HG03097 (cell line): ENCODE measurements at regions not wholly inside any gene's neighbourhood (a gene's known extent, or its start where the extent isn't known, plus 50 kb on each side); places are given as distances from the start of the nearest gene placed in this dataset.

Experiments used
- ATAC-seq: cut with Tn5 transposase; IDR thresholded peaks from one replicate; pipeline ENCODE4 v1.9.1; 2021; ENCODE audit not compliant: unreplicated experiment, low FRiP score

- no peak for ATAC-seq
These were observed 334.3 kb upstream of the ADAMTS5 start for GRCh38 chr21:27301220-27301619.

DNA sequence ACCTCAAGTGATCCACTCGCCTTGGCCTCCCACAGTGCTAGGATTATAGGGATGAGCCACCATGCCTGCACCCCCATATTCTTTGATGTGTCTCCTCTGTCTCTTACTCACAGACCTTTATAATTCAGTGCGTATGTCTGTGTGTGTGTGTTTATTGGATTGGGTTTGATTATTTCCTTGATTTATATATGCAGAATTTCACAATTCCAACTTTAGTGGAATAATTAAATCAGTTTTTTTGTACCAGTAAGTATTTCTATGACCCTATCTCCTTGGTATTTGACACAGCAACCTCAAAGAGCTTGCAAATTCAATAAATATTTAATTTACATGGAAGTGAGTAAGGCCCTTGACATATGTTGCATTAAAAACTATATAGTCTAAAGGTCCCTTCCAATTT, 333.9 kb upstream of the ADAMTS5 start:
- ATAC-seq: no peak

DNA sequence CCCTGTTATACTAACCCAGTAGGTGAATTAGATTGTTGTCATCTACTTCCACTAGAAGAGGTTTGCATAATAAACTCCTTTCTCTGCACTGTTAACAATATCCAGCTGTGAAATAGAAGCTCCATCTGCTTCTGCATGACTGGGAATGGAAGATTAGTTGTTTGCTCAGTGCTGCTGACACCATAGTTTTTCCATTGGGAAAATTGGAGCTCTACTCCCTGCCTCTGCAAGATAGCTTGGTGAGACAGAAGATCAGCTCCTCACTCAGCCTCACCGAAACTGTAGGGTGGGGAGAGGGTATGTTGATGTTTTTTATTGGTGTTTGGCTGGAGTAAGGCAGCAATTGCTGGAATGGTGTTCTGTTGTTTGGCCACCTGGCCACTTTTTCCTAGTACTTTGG, 331.6 kb upstream of the ADAMTS5 start:
- no peak for ATAC-seq

DNA sequence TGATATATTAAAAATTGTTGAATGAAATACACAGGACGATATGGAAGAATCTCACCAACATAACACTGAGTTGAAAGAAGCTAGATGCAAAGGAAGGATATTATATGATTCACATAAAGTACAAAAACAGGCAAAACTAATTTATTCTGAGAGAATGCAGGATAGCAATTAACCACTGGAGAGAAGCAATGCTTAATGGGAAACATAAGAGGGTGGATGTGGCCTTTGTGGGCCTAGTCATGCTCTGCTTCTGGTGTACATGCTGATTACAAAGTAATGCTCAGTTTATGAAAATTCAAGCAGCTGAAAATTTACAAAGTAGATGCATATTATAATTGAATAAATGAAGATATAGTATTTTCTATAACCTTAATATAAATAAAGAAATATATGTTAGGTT, 326.4 kb upstream of the ADAMTS5 start:
- no peak for ATAC-seq

GRCh38 chr21:27292783-27293182, 325.9 kb upstream of the ADAMTS5 start:
- no peak for ATAC-seq

DNA sequence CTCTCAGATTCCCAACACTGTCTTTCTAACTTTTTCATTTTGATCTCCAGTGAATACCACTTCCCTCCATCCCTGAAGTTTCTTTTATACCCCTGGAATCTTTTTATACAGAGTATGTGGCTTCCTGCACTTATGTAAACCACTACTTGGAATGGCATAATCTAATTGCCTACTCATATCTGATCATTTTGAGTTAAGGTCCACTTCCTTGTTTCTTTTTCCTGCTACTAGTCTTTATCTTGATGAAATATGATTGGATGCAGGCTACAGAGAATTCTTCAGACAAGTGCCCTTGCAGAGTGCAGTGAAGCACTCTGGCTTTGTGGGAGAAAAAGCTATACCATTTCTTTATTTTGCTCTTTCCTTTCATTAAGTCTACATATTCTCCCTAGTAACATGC, 325.3 kb upstream of the ADAMTS5 start:
- ATAC-seq: no peak

- ATAC-seq: no peak
These were observed 324.1 kb upstream of the ADAMTS5 start for GRCh38 chr21:27291006-27291405.

DNA sequence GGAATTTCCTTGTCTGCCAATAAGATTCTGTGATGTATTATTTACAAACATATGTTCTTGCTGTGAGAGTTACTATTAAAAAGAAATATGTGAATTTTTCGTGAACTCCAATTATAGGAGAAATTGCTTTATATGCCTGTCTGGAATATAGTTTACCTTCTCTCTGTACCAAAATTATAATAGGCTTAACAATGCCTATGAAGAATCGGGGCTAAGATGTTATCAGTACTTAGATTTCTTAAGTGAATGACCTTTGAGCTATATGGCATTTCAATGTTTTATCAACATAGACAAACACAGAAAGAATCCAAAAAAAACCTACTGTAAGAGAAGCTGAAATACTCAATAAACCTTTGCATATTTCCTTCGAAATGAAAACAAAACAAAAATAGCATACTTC, 323.1 kb upstream of the ADAMTS5 start:
- no peak for ATAC-seq

- no peak for ATAC-seq
These were observed 319.9 kb upstream of the ADAMTS5 start for GRCh38 chr21:27286760-27287159.

DNA sequence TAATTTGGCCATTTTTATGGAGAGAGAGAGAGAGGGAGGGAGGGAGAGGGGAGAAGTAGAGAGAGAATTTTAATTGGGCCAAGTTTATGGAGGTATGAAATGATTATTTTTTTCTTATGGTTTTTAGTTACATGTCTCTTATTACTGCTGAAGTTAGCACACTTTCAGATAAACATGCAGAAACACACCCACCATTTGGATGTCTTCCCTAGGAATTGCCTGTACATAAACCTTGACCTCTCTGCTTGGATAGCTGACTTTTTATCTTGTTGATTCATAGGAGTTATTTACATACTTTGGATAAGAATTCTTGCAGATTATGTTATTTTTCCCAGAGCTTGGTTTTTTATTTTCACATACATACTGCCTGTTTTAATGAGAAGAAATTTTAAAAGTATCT, 310.2 kb upstream of the ADAMTS5 start:
- ATAC-seq: no peak

DNA sequence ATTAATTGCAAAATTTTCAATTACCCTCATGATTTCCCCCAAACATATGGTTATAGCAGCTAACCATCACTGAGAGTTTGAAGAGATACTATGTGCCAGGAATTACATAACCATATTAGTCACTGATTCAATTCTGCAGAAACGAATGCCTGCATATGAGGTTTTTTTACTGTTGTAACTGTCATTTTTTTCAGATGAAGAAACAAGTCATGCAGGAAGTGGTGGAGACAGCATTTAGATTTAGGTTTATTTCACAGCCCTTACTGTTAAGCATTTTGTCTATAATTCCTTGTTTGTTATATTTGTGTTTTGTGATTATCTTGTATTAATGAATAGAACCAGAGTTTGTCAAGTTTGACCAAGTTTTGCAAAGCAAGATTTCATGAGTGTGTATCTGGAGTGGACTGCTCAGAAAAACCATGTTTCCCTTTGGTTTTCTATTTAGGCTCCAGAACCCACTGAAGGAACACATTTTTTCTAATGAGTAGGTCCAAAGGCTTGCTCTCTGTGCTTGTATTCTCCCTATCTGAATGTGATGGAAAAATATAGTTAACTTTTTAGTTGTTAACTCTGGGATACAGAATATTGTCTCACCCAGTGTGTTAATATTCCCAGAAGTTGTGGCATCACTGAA, 308.5 kb upstream of the ADAMTS5 start:
- ATAC-seq: no peak

DNA sequence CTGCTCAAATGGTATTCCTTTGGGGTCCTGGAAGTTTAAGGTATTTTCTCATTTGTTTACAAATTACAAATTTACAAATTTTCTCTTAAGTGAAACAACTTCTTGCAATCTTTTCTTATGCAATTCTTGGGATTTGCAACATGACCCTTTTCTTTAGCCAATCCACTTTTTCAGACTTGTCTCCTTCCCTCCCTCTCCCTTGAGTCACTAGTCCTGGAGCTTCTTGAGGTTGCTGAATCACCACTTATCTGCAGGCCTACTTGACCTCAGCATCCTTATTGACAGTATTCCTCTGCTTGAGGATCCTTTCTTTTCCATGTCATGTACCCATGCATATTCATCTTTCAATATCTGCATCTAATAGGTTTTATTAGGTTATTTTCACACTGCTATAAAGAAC, 302.8 kb upstream of the ADAMTS5 start:
- ATAC-seq: no peak

DNA sequence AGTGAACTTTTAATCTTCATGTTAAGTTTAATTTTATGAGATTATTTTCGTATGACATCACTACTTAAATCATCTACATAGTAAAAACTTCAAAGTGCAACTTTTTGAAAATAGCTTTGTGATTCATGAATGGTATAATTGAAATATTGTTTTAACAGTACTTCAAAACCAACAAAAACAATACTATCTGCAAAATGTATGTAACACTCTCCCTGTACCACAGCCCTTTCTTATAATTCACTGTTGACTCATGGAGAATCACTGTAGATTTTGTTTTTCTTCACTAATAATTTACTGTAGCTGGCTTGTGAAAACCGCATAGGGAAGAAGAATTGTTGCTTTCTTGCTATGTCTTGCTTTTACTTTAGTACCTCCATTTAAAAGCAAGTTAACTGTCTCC, 301.4 kb upstream of the ADAMTS5 start:
- no peak for ATAC-seq

DNA sequence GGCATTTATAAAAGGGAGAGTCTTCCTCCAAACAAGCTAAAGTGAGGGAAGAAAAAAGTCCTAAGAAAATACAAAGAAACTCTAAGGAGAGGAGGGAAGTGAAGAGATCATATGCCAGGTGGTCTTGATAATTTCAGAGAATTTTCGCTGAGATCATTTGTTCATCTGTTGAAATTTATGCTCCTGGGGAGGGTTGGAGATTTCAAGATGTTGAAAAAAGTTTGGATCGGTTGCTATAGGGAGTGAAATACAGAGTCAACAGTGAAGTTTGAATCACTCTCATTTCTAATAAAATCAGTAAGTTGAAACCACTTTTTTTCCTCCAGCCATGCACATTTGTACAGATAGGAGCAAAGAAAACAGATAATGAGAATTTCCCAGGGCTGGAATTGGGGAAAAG, 299.1 kb upstream of the ADAMTS5 start:
- ATAC-seq: no peak

GRCh38 chr21:27265492-27265891, 298.6 kb upstream of the ADAMTS5 start:
- no peak for ATAC-seq

- no peak for ATAC-seq
These were observed 294.8 kb upstream of the ADAMTS5 start for GRCh38 chr21:27261676-27262075.

DNA sequence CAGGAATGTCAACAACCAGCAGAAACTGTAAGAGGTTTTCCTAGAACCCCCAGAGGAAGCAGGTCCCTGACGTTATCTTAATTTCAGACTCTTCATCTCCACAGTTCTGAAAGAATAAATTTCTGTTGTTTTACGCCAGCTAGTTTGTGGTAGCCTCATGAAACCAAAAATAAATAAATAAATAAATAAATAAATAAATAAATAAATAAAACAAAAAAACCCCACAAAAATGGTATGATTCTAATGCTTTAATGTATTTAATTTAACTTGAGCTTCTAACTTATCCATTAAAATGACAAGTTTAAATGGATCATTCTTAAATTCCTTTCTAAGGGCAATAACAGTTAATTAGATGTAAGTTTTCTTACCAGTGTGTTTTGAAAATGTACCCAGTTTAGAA, 293.8 kb upstream of the ADAMTS5 start:
- no peak for ATAC-seq

DNA sequence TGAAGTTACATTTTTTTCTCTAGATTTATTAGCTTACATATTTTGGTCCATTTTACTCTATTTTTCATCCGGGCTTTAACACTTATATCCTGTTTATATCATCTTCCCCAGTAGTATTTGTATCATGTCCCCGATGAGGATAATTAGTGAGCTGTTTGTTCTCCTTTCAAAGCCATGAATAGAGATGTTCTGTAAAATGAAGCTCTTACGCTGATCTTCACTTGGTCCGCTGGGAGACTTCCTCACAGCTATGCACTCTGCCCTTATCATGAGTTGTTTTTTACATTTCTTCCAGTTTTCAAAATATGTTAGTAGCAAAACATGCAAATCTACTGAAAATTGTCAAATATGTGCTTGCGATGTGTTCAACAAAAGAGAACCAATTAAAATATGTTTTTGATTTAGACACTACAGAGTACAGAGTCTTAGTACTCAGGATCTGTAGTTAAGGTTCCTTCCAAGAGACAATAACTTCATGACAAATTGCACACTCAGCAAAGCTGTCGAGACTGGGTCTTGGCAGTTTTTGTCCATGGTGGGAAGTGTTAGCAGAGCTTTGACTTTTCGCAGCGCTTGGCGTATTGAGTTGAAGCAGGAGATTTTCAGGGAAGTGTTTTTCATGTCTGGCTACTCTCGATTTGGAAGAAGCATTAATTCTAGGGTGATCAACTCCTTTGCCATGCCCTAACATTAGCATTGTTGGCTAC, 292.0 kb upstream of the ADAMTS5 start:
- ATAC-seq: no peak

DNA sequence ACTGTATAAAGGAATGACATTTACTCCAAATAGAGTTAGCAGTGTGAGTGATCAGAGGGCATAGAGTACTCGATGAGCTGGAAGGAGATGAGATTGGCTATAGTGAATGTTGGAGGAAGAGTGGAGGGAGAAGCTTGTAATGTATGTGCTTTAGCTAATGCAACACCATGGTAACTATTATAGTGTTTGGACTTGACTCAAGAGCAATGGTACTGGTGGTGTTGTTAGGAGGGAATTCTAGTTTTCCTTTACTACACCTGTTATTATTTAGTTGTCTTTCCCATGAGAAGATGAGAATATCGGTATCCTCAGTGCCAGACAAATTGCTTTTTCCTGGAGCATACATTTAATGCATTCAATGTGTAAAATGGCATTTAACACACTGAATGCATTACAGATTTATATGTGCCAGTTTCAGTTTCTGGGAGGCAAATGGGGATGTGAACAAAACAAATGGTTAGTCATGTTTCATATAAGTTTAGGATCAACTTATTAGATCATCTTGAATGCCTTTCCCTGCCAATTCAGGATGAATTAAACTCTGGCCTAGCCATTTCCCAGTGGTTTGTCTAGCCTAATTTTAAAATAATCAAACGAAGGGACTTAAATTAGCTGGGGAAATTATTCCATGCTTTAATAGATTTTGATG, 291.1 kb upstream of the ADAMTS5 start:
- ATAC-seq: no peak

- ATAC-seq: no peak
These were observed 290.3 kb upstream of the ADAMTS5 start for GRCh38 chr21:27257226-27257625.

GRCh38 chr21:27251752-27252151, 284.9 kb upstream of the ADAMTS5 start:
- no peak for ATAC-seq

DNA sequence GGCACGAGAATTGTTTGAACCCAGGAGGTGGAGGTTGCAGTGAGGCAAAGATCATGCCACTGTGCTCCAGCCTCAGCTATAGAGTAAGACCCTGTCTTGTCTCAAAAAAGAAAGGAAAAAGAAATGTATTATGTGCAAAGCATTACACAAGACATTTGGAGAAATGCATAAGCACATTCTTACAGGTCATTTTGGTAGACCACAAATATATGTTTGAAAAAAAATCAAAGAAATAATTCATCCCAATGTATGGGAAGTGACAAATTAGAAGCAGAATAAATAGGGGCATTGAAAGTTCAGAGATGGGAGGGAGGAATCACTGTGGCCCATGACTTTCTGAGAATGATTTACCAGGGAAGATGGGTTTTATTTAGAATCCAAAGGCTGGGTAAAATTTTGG, 283.5 kb upstream of the ADAMTS5 start:
- ATAC-seq: no peak
